ENCODE measurements at regions not wholly inside any gene's neighbourhood (a gene's known extent, or its start where the extent isn't known, plus 50 kb on each side); places are given as distances from the start of the nearest gene placed in this dataset.

DNA sequence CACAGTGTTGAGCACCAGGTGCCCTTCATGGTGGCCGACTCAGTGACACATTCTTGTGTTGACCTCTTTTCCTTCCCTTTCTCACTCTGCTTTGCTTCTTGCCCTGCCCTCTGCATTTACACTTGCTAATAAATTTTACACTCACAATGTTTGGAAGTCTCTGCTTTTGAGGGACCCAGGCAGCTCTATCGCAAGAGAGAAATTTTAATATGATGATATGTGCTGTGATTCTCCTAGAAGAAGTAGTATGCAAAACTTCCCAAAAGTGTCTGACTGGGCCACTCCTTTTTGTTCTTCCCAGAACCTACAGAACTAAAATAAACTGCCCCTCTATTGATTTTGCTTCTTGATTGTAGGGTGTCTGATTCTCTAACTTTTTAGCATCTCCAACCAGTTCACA lies 135.0 kb downstream of the IRS1 start:
- TF ChIP-seq JUND (IDR thresholded peaks at IDR 0.05): no peak
- TF ChIP-seq CTCF (IDR thresholded peaks at IDR 0.05; ENCODE audit: low read depth, low read length, missing input control): no peak
- TF ChIP-seq, protein P1, sequence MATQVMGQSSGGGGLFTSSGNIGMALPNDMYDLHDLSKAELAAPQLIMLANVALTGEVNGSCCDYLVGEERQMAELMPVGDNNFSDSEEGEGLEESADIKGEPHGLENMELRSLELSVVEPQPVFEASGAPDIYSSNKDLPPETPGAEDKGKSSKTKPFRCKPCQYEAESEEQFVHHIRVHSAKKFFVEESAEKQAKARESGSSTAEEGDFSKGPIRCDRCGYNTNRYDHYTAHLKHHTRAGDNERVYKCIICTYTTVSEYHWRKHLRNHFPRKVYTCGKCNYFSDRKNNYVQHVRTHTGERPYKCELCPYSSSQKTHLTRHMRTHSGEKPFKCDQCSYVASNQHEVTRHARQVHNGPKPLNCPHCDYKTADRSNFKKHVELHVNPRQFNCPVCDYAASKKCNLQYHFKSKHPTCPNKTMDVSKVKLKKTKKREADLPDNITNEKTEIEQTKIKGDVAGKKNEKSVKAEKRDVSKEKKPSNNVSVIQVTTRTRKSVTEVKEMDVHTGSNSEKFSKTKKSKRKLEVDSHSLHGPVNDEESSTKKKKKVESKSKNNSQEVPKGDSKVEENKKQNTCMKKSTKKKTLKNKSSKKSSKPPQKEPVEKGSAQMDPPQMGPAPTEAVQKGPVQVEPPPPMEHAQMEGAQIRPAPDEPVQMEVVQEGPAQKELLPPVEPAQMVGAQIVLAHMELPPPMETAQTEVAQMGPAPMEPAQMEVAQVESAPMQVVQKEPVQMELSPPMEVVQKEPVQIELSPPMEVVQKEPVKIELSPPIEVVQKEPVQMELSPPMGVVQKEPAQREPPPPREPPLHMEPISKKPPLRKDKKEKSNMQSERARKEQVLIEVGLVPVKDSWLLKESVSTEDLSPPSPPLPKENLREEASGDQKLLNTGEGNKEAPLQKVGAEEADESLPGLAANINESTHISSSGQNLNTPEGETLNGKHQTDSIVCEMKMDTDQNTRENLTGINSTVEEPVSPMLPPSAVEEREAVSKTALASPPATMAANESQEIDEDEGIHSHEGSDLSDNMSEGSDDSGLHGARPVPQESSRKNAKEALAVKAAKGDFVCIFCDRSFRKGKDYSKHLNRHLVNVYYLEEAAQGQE (IDR thresholded peaks at IDR 0.05): no peak
- no peak for TF ChIP-seq HNF4A (conservative IDR thresholded peaks at IDR 0.05)
- no peak for TF ChIP-seq YY1 (IDR thresholded peaks at IDR 0.05)
- no peak for TF ChIP-seq TAF1 (conservative IDR thresholded peaks at IDR 0.05)
- no peak for TF ChIP-seq RXRA (IDR thresholded peaks at IDR 0.05)
- no peak for TF ChIP-seq RAD21 (IDR thresholded peaks at IDR 0.05)
- TF ChIP-seq EGR1 (IDR thresholded peaks at IDR 0.05; ENCODE audit: low read depth in 2 of 2): no peak
- TF ChIP-seq GABPA (IDR thresholded peaks at IDR 0.05 in 1 of 2, conservative IDR thresholded peaks at IDR 0.05 in 1 of 2): no peak
- no peak for TF ChIP-seq ATF3 (IDR thresholded peaks at IDR 0.05)
- TF ChIP-seq MAX (IDR thresholded peaks at IDR 0.05): no peak
- no peak for TF ChIP-seq NR2F2 (IDR thresholded peaks at IDR 0.05)
- TF ChIP-seq SP1 (IDR thresholded peaks at IDR 0.05): no peak

Data from liver (tissue), 3 donors.